ENCODE measurements at regions not wholly inside any gene's neighbourhood (a gene's known extent, or its start where the extent isn't known, plus 50 kb on each side); places are given as distances from the start of the nearest gene placed in this dataset.

DNA sequence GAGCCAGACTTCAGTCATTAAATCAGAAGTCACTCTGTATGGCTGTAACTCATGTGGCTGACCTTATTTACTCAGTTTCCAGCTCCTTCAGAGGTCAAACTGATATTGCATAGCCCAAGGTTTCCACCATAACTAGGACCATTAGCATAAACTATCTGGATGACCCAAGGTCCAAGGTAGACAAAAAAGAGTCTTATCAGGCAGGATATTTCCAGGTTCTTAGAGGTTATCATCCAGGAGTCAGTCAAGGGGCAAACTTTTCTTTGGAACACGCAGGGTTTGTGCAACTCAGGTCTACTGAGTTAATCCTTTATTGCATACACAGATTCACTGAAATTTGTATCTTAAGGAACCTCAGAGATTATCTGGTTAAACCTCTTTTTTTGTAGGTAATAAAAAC is 66.5 kb downstream of the AVPR1A start:
- no peaks in the 10 kb centered on the region for H3K4me1 ChIP-seq (ENCODE audit: insufficient read depth, low read length)
- no peaks in the 10 kb centered on the region for H3F3A ChIP-seq (ENCODE audit: low read length, unreplicated experiment)
- ATAC-seq (no peak), DNase-seq (no peak)
- intact Hi-C loops (cut with micrococcal nuclease) = no loop called here
- H3K9ac ChIP-seq (ENCODE audit: low read length) = no peak overlapping the region
- H3K9me2 ChIP-seq (replicated peaks; ENCODE audit: low read length) = no peaks in the 10 kb centered on the region
- H3K4me2 ChIP-seq (ENCODE audit: low read length) = no peak overlapping the region
- H3K36me3 ChIP-seq (ENCODE audit: low read depth, low read length) = no peaks in the 10 kb centered on the region
- H4K20me1 ChIP-seq (ENCODE audit: low read length) = no peaks in the 10 kb centered on the region
- H3K4me3 ChIP-seq (ENCODE audit: low read length) = no peak overlapping the region
- no TSS peak for BruUV-seq (replicated peaks)
- POLR2A ChIA-PET (ENCODE audit: unreplicated experiment) = no interaction called here
- H3K27me3 ChIP-seq (ENCODE audit: low read length) = no peaks in the 10 kb centered on the region
- TF ChIP-seq EZH2phosphoT487 (IDR thresholded peaks at IDR 0.05; ENCODE audit: borderline replicate concordance, low read length) (no peak), EZH2 (IDR thresholded peaks at IDR 0.05; ENCODE audit: low read length, unreplicated experiment) (no peak)
- TF ChIP-seq, protein P1, sequence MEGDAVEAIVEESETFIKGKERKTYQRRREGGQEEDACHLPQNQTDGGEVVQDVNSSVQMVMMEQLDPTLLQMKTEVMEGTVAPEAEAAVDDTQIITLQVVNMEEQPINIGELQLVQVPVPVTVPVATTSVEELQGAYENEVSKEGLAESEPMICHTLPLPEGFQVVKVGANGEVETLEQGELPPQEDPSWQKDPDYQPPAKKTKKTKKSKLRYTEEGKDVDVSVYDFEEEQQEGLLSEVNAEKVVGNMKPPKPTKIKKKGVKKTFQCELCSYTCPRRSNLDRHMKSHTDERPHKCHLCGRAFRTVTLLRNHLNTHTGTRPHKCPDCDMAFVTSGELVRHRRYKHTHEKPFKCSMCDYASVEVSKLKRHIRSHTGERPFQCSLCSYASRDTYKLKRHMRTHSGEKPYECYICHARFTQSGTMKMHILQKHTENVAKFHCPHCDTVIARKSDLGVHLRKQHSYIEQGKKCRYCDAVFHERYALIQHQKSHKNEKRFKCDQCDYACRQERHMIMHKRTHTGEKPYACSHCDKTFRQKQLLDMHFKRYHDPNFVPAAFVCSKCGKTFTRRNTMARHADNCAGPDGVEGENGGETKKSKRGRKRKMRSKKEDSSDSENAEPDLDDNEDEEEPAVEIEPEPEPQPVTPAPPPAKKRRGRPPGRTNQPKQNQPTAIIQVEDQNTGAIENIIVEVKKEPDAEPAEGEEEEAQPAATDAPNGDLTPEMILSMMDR (conservative IDR thresholded peaks at IDR 0.05; ENCODE audit: low read depth, low read length) = no peak
- no peaks in the 10 kb centered on the region for H3K9me3 ChIP-seq (ENCODE audit: low read length)
- H2AFZ ChIP-seq (ENCODE audit: low read length) = no peak overlapping the region
- no peaks in the 10 kb centered on the region for H3K79me2 ChIP-seq (ENCODE audit: low read length)
- no peak overlapping the region for H3K27ac ChIP-seq (ENCODE audit: low read length)
- CTCF ChIA-PET = interaction anchor here (0.7 kb wide), 1 partner anchor 8 kb away, joined by 3 read pairs; no protein-coding TSS in a partner anchor

DNA sequence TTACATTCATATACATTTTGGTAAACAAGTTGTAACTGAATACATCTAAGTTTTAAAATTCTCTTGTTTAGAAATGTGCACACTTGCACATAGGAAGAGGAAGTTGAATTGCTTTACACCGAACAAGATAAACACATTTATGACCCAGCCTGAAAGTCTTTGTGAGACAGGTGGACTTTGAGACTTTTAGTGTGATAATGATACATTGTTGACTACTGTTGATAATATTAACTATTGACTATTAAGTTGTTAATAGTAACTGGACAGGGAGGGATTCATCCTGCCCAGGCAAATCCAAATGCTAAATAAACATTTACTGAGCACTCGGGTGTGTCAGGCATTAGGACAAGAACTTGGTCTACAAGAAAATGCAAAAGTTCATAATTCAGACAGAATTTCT is 68.0 kb downstream of the AVPR1A start:
- DNase-seq (no peak), ATAC-seq (no peak)
- no TSS peak for BruUV-seq (replicated peaks)
- Histone ChIP-seq H3K4me3 (ENCODE audit: low read length) (no peak overlapping the region), H3K9me2 (replicated peaks; ENCODE audit: low read length) (no peaks in the 10 kb centered on the region), H3K27me3 (ENCODE audit: low read length) (no peaks in the 10 kb centered on the region), H3K27ac (ENCODE audit: low read length) (no peak overlapping the region), H3K4me1 (ENCODE audit: insufficient read depth, low read length) (no peaks in the 10 kb centered on the region), H3K79me2 (ENCODE audit: low read length) (no peaks in the 10 kb centered on the region), H3K9ac (ENCODE audit: low read length) (no peak overlapping the region), H4K20me1 (ENCODE audit: low read length) (no peaks in the 10 kb centered on the region), H3K9me3 (ENCODE audit: low read length) (no peaks in the 10 kb centered on the region), H3F3A (ENCODE audit: low read length, unreplicated experiment) (no peaks in the 10 kb centered on the region), H3K36me3 (ENCODE audit: low read depth, low read length) (no peaks in the 10 kb centered on the region), H2AFZ (ENCODE audit: low read length) (no peak overlapping the region), H3K4me2 (ENCODE audit: low read length) (no peak overlapping the region)
- ChIA-PET POLR2A (ENCODE audit: unreplicated experiment) (no interaction called here), CTCF (no interaction called here)
- intact Hi-C loops (cut with micrococcal nuclease) = no loop called here
- TF ChIP-seq EZH2 (IDR thresholded peaks at IDR 0.05; ENCODE audit: low read length, unreplicated experiment) (no peak), EZH2phosphoT487 (IDR thresholded peaks at IDR 0.05; ENCODE audit: borderline replicate concordance, low read length) (no peak)
- TF ChIP-seq, protein P1 (conservative IDR thresholded peaks at IDR 0.05; ENCODE audit: low read depth, low read length) = no peak

DNA sequence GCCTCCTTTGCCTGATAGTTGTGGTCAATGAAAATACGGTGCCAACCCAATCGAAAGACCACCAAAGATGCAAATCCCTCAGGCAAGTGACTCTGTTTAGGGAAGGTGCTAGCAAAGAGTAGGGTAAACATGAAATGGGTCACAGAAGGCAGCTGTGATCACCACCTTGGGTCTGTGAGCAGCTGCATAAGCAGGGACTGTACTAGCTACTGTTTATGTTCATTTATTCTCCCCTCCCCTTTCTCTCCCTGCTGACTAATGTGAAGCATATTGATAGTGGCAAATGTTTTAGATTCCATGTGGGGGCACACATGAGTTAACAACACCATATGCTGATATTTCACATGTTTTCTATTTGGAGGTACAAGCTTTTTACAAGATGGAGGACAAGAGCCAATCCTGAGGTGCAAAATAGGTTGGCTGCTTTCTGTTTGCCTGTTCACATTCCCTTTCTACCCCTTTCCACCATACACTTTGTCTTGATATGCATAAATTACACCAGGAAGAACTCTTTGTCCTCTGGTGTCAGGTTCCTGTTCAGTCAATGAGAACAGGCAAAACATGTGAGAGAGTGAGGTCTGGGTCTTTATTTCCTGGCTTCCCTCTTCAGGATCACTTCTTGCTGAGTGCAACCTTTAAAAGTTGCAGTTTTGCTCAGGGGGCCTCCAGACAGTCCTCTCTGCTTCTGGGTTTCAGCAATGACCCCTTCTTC is 71.1 kb downstream of the AVPR1A start:
- Histone ChIP-seq H3K9me2 (replicated peaks; ENCODE audit: low read length) (no peaks in the 10 kb centered on the region), H3K4me2 (ENCODE audit: low read length) (no peak overlapping the region), H3K27me3 (ENCODE audit: low read length) (no peaks in the 10 kb centered on the region), H3K4me1 (ENCODE audit: insufficient read depth, low read length) (no peaks in the 10 kb centered on the region), H3K9ac (ENCODE audit: low read length) (no peak overlapping the region), H3K9me3 (ENCODE audit: low read length) (no peaks in the 10 kb centered on the region), H3K27ac (ENCODE audit: low read length) (no peak overlapping the region), H3K4me3 (ENCODE audit: low read length) (no peak overlapping the region), H2AFZ (ENCODE audit: low read length) (no peak overlapping the region), H4K20me1 (ENCODE audit: low read length) (no peaks in the 10 kb centered on the region), H3F3A (ENCODE audit: low read length, unreplicated experiment) (no peaks in the 10 kb centered on the region), H3K79me2 (ENCODE audit: low read length) (no peaks in the 10 kb centered on the region), H3K36me3 (ENCODE audit: low read depth, low read length) (no peaks in the 10 kb centered on the region)
- BruUV-seq (replicated peaks) = no TSS peak
- intact Hi-C loops (cut with micrococcal nuclease) = no loop called here
- ChIA-PET POLR2A (ENCODE audit: unreplicated experiment) (no interaction called here), CTCF (no interaction called here)
- no peak for TF ChIP-seq EZH2 (IDR thresholded peaks at IDR 0.05; ENCODE audit: low read length, unreplicated experiment)
- no peak for TF ChIP-seq EZH2phosphoT487 (IDR thresholded peaks at IDR 0.05; ENCODE audit: borderline replicate concordance, low read length)
- TF ChIP-seq, protein P1 (conservative IDR thresholded peaks at IDR 0.05; ENCODE audit: low read depth, low read length) = no peak
- ATAC-seq (no peak), DNase-seq (no peak)

All from PC-3 (cell line).